ENCODE measurements at regions not wholly inside any gene's neighbourhood (a gene's known extent, or its start where the extent isn't known, plus 50 kb on each side); places are given as distances from the start of the nearest gene placed in this dataset.

DNA sequence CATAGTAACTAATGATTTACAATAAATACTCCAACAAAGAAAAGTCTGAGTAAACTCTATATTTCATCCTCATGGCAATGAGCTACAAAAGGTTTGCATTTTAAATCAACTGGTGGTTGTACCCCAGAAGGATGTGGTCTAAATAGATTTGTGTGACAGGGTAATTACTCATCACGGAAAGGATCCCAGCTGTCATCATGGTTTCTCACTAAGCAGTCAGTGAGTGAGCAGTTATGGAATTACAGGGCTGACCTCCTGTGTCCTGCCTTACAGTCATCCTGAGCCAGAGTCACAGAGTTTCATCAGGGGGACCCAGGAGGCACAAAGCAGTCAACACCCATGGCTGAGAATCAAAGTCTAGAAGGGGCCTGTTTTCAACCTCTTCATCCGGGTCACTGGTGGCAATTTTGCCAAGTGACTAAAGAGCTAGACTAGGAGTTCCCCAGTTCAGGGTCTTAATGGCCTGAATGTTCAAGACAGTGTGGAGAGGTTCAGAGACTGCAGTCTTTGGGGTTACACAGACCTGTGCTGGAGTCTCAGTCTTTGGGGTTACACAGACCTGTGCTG, 210.7 kb upstream of the SLC24A2 start:
- DNase-seq: peak in 1 of 3 donors; percentile 81

DNA sequence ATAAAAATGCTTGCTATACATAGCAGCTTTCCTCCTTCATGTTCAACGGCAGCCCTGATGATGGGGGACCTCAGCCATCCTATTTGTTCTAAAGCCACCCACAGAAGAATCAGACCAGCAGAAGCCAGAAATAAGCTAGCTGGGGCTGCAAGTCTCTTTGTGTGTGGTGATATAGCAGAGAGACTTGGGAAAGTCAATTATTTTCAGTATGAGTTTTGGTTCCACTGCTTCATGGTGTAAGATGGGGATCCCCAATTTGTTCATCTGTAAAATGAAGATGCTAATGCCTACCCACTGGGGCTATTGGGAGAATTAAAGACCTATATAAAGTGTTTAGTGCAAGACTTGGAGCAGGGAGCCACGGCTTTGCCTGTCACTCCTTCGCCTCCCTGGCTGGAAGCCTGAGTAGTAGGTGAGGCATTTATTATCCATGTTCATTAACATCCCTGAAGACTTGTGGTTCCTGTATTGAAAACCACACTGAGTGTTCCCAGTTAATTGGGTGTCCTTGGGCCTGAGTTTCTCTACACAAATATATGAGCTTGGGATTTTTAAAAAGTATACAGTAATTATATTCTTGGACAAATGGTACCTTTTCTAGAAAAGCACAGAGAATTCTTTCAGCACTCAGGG, 210.1 kb upstream of the SLC24A2 start:
- DNase-seq: peak in 1 of 3 donors; percentile 54

DNA sequence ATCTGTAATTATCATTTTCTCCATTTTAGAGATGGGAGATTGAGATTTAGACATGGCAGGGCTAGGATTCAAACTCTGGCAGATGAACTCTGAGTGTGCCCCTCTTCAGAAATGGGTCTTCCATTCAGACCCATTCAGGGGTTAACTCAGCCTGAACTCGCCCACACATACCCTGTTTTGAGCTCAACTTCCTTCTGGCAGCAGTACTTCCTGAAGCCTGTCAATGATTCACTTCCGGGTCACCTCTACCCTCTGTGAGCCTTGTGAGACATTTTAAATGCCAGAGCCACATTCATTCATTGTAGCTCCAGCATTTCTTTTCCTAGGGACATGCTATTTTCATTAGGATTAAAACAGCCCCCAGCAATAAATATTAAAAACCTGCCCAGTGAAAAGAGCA, 209.3 kb upstream of the SLC24A2 start:
- DNase-seq: no peak

DNA sequence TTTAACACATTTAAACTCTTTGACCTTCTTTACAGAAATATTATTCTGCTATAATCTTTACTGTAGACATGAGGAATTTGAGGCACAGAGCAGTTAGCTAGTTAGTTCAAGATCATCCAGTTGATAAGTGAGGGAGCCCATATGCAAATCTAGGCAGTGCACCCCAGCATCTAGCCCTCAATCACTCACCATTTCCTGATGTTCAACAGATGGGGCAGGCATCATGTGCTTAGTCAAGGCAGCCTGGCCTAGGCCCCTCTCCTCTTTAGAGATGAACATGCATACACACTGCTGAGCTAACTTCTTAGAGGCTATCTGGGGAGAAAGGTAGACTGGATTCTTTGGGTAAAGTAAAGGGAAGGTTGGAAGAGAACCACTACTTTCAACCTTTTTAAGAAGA, 206.8 kb upstream of the SLC24A2 start:
- DNase-seq: no peak

DNA sequence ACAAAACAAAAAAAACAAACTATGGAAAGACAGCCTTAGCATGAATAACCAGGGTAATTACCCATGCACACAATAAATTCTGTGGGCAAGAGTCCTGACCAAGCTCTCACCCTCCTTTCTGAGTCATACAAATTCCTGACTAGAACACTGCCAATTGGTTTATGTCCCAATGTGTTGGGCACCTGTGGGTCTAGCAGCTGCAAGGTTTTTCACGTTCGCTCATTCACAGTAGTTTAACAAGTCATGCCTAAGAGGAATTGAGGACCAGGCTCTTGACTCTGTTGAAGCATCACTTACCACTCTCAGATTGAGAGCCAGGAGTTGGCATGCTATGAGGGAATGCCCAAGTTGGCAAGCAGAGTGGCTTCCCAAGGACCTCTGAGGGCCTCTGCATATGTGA, 205.5 kb upstream of the SLC24A2 start:
- peak; percentile 27 to 47 (median 47) for DNase-seq

DNA sequence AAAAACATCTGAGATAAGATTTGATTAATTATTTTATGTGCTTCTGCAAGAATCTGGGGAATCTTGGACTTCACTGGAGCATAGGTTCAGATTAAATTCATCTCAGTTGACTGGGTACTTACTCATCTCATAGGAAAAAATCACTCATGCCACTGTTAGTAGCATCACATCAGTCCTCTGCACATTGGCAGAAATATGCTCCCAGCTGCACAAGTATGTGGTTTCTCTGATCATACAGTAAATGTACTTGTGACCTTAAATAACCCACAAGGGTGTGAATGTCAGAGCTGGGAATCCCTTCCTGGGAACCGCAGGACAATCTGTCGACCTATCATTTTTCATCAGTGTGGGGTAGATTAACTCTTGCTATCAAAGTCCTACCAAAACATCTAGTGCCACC, 203.7 kb upstream of the SLC24A2 start:
- DNase-seq: peak in 1 of 3 donors; percentile 58

DNA sequence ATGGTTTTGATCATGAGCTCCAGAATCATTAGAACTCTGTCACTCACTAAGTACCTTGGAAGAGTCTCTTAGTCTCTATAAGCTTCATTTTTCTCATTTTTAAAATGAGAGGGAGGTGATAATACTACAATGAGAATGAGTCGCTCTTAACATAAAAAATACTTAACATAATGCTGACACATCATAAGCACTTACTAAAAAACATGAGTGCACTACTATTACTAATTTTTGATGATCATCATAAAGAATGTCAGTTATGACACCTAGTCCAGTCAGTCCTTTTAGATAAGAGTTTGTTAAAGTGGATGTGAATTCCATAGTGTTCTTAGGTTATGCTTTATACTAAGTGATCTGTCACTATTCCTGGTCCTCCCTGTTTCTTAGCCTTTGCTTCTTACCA, 200.4 kb upstream of the SLC24A2 start:
- no peak for DNase-seq

DNA sequence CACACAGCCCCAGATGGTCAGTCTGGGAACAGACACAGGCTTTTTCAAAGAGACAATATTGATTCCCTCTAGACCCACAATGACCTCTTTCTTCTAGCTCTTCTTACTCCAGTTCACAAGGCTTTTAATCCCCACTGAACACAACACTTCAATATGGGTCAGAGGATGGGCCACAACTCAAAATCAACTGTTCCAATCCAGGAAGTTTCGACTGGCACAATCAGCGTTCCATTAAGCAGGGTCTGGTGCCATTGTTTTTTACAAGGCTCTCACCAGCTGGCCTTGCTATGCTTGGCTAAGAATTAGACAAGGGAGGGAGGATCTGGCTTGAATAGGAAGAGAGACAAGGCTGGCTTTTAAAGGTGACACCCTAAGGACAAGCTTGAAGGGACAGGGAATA, 199.4 kb upstream of the SLC24A2 start:
- no peak for DNase-seq

DNA sequence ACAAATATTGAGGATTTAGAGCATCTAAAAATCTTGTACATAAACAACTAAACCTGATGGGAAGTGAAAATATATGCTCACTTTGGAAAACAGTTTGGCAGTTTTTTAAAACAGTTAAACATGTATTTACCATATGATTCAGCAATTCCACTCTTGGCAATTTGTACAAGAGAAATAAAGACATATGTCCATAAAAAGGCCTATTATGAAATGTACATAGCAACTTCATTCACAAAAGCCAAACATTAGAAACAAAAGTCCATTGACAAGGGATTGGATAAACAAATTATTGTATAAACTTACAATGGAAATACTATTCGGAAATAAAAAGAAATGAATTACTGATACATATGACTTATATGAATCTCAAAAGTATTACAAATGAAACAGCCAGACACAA, 196.2 kb upstream of the SLC24A2 start:
- DNase-seq: no peak

DNA sequence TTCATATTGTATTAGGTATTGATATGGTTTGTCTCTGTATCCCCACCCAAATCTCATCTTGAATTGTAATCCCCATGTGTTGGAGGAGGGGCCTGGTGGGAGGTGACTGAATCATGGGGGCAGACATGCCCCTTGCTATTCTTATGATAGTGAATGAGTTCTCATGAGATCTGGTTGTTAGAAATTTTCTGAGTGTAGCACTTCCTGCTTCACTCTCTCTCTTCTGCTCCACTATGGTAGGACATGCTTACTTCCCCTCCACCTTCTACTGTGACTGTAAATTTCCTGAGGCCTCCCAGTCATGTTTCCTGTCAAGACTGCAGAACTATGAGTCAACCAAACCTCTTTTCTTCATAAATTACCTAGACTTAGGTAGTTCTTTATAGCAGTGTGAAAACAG, 187.4 kb upstream of the SLC24A2 start:
- DNase-seq: no peak

DNA sequence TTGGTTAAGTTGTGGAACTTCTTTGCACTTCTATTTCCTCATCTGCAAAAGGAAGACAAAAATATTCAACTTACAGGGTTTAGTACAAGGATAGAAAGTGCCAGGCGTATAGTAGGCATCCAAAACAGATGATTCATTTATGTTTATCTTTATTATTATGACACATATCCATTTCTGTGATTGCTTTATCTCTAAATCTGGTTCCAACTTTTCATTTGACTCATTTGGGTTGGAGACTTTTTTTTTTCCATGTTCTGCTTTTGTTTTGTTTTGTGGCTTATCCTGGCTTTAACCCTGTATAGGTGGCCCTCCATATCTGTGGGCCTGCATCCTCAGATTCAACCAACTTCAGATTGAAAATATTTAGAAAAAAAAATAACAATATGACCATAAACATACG, 186.7 kb upstream of the SLC24A2 start:
- DNase-seq: no peak

DNA sequence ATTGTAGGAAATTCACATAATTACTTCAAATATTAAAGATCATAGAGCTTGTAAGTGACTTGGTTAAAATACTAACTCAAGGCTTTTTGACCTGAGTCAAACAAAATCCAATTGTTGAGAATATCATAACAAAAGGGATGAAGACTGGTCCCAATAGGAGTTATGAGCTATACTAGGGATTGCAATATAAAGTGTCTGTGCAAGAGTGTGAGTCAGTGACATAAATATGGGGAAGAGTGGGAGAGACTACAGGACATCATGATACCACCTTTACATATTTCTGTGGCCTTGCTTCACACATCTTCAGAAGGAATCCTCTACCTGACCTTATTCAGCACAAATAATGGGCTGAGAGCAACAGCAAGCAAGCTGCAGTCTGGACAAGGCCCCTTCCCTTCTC, 180.9 kb upstream of the SLC24A2 start:
- no peak for DNase-seq

DNA sequence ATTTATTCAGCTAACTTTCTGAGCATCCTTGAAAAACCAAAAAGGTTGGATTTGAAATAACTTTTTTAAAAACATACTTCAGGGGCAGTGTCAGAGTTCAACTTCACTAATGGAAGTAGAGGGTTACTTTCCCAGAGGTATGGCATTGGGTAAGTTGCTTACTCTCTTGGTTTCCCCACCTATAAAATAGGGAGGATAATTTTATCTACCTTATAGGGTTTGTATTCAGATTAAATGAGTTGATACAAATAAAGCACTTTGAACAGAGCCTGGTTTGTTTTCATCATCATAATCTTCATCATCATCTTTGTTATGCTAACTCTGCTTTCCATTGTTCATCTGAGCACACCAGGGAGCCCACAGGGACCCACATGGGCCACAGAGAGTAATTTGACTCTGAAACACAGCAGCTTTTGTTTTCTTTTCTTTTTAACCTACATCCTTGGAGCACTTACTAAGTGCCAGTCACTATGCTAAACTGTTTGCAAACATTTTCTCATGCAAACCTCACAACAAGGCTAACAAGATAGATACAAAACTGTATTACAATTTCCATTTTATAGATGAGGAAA, 179.1 kb upstream of the SLC24A2 start:
- no peak for DNase-seq

DNA sequence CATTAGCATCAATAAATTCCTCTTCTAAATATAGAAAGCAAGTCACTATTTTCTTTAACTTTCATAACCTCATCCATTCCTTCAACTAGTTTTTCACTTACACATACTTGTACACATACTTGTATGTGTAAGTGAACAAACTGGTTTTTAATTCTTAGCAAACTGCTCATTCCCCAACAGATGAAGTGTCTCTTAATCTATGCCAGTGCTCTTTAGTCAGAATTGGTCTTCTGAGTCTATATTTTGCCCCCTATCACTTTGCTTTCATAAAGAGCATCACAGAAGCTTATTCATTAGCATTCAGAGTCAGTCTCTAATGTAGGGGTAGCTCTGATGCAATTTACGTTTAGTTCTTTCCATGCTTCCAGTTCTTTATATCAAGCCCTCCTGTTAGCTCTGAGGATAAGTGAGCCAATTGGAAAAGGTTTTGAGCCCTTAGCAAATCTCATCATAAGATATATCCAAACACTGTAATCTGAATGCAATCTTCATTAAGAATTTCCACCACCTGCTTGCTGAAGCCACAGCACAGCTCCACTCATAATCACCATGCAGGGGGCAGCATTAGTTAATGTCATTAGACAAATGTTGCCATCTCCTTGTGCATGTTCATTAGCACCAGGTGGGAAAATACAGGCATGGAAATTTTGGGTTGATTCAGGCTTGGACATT, 178.5 kb upstream of the SLC24A2 start:
- no peak for DNase-seq

DNA sequence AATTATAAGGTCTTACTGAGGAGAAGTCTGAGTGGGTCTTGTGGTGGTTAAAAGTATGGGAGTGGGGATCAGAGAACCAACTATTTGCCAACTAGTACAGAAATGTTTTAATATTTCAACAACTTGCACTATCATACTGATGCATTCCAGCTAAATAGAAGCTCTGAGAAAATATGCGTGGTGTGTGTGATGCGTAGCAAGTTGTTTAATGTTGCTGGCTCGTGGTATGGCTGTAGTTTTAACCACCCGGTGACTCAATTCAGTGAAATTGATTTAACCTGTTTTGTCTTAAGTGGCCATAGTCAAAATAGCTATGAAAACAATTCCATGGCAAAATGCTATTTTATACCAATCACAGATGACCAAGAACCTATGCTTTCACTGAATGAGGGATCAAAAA, 176.5 kb upstream of the SLC24A2 start:
- DNase-seq: no peak

DNA sequence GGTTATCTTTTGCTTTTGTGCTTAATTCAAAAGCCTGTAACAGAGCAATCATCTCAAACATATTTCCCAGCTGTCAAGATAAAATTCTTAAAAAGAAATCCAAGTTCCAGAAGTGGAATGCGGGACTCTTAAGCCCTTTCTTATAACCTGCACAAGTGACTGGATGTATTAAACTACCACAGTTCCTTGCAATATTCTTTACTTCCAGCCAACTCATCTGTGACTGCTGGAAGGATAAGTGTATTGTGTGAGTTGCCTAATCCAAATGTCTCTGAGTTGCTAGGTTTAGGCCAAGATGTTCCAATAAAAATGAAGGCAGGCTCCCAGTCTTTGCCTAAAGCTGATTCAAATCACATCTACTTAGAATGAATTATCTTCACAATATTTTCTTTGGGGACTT, 159.2 kb upstream of the SLC24A2 start:
- DNase-seq: peak; percentile 15 to 47 (median 15)

DNA sequence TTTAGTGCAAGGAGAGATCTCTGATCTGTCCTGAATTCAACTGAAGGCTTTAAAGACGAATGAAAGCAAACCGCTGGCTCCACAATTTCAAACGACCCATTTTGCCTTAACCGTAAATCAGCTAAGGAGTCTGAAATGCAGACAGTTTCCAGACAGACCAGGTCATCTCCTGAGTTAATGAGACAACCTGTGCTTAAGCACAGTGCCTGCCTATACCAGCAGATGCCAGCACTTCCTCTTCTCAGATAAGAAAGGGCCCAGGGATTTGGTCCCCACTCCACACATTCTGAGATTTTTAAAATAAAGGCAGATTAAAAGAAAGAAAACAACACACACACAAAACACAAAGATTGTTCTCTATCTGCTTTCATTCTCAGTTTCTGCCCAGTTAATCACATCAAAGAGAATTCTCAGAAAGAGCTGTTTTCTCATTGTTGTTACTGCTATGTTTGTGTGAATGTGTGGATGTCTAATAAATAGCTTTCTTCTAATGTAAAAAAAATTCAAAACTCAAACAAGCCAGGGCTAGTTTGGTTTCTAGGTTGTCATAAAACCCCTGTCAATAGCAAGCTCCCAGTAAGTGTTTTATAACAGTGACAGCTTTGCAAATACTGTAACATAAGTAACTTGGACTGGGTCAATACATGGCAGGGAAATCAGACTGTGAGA, 157.7 kb upstream of the SLC24A2 start:
- no peak for DNase-seq

DNA sequence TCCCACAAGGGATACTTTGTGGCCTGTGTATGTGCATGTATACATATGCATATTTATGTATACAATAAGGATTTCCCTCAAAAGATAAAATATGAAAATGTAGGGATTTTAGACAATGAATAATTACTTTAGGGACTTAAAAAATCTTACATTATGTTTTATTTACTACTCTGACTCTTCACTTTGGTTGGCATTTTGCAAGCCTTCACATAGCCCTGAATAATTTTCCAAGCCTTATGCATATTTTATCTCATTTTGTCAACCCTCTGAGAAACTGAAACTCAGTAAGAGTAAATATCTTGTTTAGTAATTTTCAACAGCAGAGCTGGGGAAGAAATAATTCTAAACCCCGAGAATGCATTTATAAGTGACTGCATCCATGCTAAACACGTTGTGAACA, 153.0 kb upstream of the SLC24A2 start:
- DNase-seq: no peak

DNA sequence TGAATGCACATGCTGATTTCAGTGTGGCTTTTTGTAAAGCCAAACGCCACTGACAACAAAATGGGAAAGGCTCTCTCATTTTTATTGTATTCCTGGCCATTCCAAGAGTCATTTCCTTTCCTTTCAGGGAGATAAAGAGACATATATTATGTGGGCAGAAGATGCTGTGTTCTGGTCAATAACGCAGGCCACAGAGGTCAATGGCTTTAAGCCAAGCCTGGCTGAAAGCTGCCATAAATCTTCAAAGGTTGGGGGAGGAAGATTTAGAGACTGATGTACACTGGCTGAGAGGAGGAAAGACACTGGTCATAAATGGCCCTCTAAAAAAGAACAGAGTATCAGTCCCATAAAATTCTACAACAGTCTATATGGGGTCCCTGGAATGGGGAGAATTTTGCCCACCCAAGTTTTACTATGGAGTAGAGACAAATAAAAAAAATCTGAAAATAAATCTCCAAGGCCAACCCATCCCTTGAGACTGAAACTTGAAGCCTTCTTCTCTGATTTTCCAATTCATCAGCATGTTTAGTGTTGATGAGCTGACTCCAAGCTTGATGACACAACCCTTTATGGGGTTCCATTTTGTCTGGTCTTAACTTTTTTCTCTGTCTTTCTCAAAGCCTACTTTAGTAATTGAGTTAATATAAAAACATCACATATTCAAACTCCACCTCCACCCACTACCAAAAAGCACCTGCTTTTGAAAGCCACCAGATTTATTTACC, 152.1 kb upstream of the SLC24A2 start:
- no peak for DNase-seq

DNA sequence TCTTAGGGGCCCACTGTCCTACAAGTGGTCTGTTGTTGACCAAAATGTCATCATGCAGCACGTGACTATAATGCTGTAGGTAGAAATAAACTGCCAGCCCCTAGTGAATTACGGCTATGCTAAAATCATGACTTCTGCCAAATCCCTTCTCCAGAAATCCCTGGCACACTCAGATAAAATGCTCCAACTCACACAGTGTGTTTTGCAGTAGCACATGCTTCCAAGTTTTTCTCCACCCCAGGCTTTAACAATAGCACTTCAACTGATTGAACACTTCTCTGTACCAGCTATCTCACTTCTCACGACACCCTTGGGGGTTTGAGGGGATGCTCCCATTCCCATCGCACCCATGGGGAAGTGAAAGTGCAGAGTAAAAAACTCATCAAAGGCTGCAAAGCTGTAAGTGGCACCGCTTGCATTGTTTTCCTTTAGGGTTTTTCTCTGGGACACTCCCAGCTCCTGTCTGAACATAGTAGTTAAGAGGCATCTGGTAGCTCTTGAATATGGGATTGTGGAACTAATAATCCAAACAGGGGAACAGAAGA, 151.0 kb upstream of the SLC24A2 start:
- no peak for DNase-seq

DNA sequence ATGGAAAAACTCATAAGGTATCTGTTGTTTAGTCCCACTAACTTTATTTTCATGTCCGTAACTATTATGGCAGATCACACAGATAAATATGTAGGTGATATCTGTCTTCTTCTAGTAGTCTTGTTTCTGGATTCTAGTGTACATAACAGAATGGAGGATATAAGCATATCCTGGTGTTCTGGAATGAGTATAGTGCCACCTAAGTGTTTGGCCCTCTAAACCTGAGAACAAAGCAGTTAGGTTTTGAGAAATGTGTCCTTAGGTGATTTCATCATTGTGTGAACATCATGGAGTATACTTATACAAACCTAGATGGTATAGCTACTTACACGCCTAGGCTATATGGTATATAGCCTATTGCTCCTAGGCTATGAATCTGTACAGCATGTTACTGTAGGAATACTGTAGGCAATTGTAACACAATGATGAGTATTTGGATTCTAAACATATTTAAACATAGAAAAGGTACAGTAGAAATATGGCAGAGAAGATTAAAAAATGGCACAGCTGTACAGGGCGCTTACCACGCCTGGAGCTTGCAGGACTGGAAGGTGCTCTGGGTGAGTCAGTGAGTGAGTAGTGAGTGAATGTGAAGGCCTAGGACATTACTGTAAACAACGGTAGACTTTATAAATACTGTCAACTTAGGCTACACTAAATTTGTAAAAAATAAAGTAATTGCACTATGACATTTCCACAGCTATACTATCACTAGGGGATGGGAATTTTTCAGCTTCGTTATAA, 150.3 kb upstream of the SLC24A2 start:
- DNase-seq: no peak
